Activated T-cell treated with anti-CD3 and anti-CD28 coated beads, Interleukin-2, amount 50 U/mL, for 72 hours (primary cell): ENCODE measurements at regions not wholly inside any gene's neighbourhood (a gene's known extent, or its start where the extent isn't known, plus 50 kb on each side); places are given as distances from the start of the nearest gene placed in this dataset.
"Not testable (repeated sequence)": the region's sequence is repeated elsewhere in the genome, so short reads cannot be mapped to it uniquely, and the experiment has no call there.

Experiments
- ATAC-seq, 2 donors: fragments of 150-1000 bp; cut with Tn5 transposase; replicated peaks in 1 of 2; 2 replicates each; pipeline ENCODE4 v1.10.0; 2021; ENCODE audit warnings: moderate library complexity in 2 of 2, mild to moderate bottlenecking in 1 of 2
- DNase-seq, 2 donors: peaks; one replicate each; pipeline ENCODE4 v3.0.0; 2021 to 2022; ENCODE audit warnings: mixed read lengths in 1 of 2
- H3K27ac Mint-ChIP-seq: one replicate; pipeline ENCODE4 v1.8.0; 2022; ENCODE audit warnings: mild to moderate bottlenecking, moderate library complexity, mixed read lengths
- H3K27me3 Mint-ChIP-seq: one replicate; pipeline ENCODE4 v1.8.0; 2022; ENCODE audit warnings: low read depth, mixed read lengths
- H3K36me3 Mint-ChIP-seq, 2 donors: one replicate each; pipeline ENCODE4 v1.8.0; 2022; ENCODE audit warnings: mixed read lengths in 2 of 2, mild to moderate bottlenecking in 1 of 2; ENCODE audit not compliant: insufficient read depth in 2 of 2
- H3K4me1 Mint-ChIP-seq: one replicate; pipeline ENCODE4 v1.8.0; 2022; ENCODE audit warnings: low read depth, mixed read lengths
- H3K4me3 Mint-ChIP-seq, 2 donors: one replicate each; pipeline ENCODE4 v1.8.0; 2022; ENCODE audit warnings: mild to moderate bottlenecking in 2 of 2, mixed read lengths in 2 of 2, moderate library complexity in 2 of 2
- H3K9me3 Mint-ChIP-seq, 2 donors: one replicate each; pipeline ENCODE4 v1.8.0; 2022; ENCODE audit warnings: mixed read lengths in 2 of 2

DNA sequence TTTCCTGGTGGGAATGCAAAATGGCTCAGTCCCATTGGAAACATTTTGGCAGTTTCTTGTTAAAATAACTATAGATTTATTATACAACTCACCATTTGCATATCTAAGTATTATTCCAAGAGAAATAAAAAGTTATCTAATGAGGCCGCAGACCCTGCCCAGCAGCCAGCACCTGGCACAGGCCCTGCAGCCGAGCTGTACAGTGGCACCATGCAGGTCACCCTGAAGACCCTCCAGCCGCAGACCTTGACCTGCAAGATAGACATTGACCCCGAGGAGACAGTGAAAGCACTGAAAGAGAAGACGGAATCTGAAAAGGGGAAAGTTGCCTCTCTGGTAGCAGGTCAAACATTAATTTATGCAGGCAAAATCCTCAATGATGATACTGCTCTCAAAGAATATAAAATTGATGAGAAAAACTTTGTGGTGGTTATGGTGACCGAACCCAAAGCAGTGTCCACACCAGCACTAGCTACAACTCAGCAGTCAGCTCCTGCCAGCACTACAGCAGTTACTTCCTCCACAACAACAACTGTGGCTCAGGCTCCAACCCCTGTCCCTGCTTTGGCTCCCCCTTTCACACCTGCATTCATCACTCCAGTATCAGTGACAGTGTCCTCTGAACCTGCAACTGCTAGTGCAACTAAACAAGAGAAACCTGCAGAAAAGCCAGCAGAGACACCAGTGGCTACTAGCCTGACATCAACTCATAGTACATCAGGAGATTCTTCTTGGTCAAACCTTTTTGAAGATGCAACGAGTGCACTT lies 113.5 kb upstream of the SATB1 start:
- Mint-ChIP-seq H3K9me3 (peaks cover 3% of the 10 kb centered on the region in 2 donors), H3K4me1 (no peaks in the 10 kb centered on the region), H3K27ac (no peak overlapping the region), H3K36me3 (peaks cover 2 to 3% of the 10 kb centered on the region in 2 donors), H3K4me3 (no peak overlapping the region), H3K27me3 (no peaks in the 10 kb centered on the region)
- no peak for ATAC-seq
- no peak for DNase-seq

DNA sequence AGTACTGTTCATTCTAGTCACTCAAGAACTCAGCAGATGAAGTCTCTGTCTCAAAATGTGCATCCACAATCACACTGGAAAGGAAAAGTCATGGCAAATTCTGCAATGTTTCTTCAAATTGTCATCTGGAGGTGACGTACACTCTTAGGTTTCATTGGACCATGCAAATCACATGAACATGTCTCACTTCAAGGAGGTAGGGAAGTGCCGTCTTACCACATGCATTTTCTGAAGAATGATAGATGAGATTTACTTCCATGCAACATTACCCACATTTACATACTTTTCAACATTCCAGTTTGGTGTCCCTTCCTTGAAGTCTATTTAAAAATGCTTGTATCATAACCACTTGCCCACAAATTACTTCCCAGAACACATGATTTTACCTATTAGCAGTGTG lies 107.9 kb upstream of the SATB1 start:
- Mint-ChIP-seq H3K27ac (no peak overlapping the region), H3K36me3 (peaks cover 4 to 6% of the 10 kb centered on the region in 2 donors), H3K4me3 (no peak overlapping the region), H3K9me3 (peaks cover 0 to 3% of the 10 kb centered on the region in 2 donors), H3K27me3 (no peaks in the 10 kb centered on the region), H3K4me1 (peaks cover 32% of the 10 kb centered on the region)
- no peak for DNase-seq
- no peak for ATAC-seq

DNA sequence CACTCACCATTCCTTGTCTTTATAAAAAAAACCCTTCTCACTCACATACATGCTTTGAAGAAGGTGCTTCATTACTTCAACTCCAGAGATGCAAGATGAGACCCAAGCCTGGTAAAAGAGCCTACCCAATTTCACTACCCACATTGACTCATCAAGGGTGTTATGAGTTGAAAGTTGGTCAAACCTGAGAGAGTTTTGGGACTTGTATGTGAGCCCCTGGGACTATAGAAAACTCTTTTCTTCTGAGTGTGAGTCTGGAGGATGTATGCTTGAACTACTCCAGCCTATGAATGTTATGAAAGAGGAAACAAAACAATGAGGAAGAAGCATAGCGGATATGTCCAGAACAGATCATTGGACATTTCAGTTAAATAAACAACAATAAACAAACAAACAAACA lies 106.5 kb upstream of the SATB1 start:
- Mint-ChIP-seq H3K4me3 (peak overlapping the region in 1 of 2 donors; percentile 10), H3K27ac (no peak overlapping the region), H3K4me1 (peaks cover 36% of the 10 kb centered on the region), H3K27me3 (no peaks in the 10 kb centered on the region), H3K36me3 (peaks cover 6 to 11% of the 10 kb centered on the region in 2 donors), H3K9me3 (peaks cover 0 to 5% of the 10 kb centered on the region in 2 donors)
- DNase-seq (peak; percentile 24 to 40), ATAC-seq (peak; percentile 100)

DNA sequence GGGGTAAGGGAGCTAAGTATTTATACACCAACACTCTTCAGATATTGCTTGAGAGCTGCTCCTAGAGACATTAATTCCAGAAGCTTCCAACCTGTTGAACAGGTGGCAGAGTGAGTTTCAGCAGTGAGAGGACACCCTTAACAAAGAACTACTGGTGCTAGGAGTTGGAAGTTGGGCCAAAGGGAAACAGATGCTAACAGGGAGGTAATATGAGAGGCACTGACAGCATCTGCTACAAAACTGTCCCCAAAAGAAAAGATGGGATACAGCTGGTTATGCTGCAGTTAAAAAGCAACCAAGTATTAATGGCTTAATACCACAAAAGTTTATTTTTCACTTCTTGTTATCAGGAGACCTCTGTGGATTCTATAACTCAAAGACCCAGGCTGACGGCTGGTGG lies 104.5 kb upstream of the SATB1 start:
- Mint-ChIP-seq H3K9me3 (peaks cover 4 to 13% of the 10 kb centered on the region in 2 donors), H3K36me3 (peaks cover 14 to 32% of the 10 kb centered on the region in 2 donors), H3K27me3 (no peaks in the 10 kb centered on the region), H3K27ac (no peak overlapping the region), H3K4me1 (peaks cover 36% of the 10 kb centered on the region), H3K4me3 (no peak overlapping the region)
- no peak for ATAC-seq
- DNase-seq: no peak

DNA sequence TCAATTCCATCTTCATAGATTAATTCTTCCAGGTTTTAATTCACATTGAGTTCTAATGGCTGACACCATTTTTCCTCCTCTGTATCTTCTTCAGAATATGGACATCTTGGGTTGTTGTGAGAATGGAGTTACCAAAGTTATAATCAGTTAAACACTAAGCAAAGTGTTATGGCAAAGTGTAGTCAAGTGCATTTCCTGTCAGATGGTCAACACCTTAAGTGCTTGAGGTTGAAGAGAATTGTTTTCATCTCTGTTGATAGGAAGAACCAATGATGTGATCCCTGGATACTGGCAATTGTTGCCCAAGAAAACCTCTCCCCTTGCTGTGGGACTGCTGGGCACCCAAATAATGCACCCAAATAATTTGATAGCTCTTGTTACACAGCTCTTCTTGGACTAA lies 102.6 kb upstream of the SATB1 start:
- peaks cover 18 to 44% of the 10 kb centered on the region in 2 donors for H3K36me3 Mint-ChIP-seq
- ATAC-seq: no peak
- peaks cover 29% of the 10 kb centered on the region for H3K4me1 Mint-ChIP-seq
- H3K27me3 Mint-ChIP-seq: no peaks in the 10 kb centered on the region
- DNase-seq: no peak
- peaks cover 7 to 13% of the 10 kb centered on the region in 2 donors for H3K9me3 Mint-ChIP-seq
- no peak overlapping the region for H3K27ac Mint-ChIP-seq
- H3K4me3 Mint-ChIP-seq: no peak overlapping the region

DNA sequence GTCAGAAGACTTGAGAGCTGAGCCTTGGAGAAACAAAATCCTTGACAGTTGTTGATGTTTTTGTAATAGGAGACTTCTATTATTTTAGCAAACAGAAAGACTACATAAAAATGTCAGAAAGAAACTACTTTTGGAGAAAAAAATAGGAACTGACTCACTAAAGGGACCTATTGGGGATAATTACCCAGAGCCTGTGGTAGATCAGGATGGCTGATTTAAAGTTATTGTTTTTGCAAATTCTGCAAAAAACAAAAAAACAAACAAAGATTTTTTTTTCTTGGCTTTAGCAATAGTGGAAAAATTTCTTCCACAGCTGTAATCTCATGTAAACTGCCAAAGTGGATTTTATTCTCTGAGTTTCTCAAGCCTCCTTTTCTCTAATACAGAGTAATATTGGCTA lies 101.5 kb upstream of the SATB1 start:
- peaks cover 23% of the 10 kb centered on the region for H3K4me1 Mint-ChIP-seq
- peaks cover 16 to 42% of the 10 kb centered on the region in 2 donors for H3K36me3 Mint-ChIP-seq
- ATAC-seq (no peak), DNase-seq (no peak)
- H3K27ac Mint-ChIP-seq: no peak overlapping the region
- H3K4me3 Mint-ChIP-seq: no peak overlapping the region
- peaks cover 7 to 12% of the 10 kb centered on the region in 2 donors for H3K9me3 Mint-ChIP-seq
- H3K27me3 Mint-ChIP-seq: no peaks in the 10 kb centered on the region

DNA sequence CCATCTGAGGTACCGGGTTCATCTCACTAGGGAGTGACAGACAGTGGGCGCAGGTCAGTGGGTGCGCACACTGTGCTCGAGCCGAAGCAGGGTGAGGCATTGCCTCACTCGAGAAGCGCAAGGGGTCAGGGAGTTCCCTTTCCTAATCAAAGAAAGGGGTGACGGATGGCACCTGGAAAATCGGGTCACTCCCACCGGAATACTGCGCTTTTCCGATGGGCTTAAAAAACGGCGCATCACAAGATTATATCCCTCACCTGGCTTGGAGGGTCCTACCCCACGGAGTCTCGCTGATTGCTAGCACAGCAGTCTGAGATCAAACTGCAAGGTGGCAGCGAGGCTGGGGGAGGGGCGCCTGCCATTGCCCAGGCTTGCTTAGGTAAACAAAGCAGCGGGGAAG lies 91.0 kb upstream of the SATB1 start:
- not testable (repeated sequence) for H3K9me3 Mint-ChIP-seq, ATAC-seq, H3K27ac Mint-ChIP-seq

DNA sequence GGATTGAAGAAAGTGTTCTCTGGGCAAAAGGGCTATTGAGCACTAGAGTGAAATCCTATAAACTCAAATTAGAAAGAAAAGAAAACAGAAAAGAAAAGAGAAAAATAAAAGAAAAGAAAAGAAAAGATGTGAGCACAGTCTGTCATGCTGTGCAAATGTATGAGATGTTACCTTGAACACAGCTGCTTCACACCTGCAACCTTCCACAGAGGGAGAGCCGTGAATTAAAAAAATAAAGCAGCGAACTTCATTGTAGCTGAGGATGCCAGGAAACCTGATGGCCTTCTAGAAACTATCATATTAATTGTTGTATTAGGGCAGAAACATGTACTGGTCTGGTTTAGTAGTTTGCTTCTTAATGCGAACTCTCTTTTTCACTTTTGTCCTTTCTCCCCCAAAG lies 88.0 kb upstream of the SATB1 start:
- no peaks in the 10 kb centered on the region for H3K27me3 Mint-ChIP-seq
- H3K9me3 Mint-ChIP-seq: peaks cover 7 to 9% of the 10 kb centered on the region in 2 donors
- DNase-seq (no peak), ATAC-seq (no peak)
- H3K4me1 Mint-ChIP-seq: peaks cover 22% of the 10 kb centered on the region
- peaks cover 2 to 9% of the 10 kb centered on the region in 2 donors for H3K36me3 Mint-ChIP-seq
- no peak overlapping the region for H3K4me3 Mint-ChIP-seq
- peak overlapping the region; percentile 79 for H3K27ac Mint-ChIP-seq

More for the DNA sequence above, 91.0 kb upstream of the SATB1 start:
- not testable (repeated sequence) for H3K27me3 Mint-ChIP-seq, DNase-seq, H3K4me3 Mint-ChIP-seq
- Mint-ChIP-seq H3K4me1 (peaks cover 13% of the 10 kb centered on the region), H3K36me3 (peaks cover 2 to 11% of the 10 kb centered on the region in 2 donors)

DNA sequence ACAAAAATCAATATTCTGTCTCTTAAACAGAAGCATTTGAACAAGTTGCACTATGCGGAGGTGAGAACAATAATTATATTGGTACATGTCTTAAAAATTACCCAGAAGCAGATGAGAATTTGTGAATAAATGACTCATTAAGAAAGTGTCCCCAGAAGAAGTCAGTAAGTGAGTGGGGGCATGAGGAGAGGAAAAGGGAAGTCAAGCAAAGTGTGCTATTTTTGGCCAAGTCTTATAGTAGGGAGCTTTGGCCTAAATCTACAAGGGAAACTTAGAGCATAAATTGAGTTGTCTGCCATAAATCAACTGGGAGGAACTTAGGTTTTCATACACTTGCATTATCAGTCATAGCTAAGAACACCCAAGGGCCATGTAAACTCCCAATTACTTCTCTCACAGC lies 86.9 kb upstream of the SATB1 start:
- no peak overlapping the region for H3K4me3 Mint-ChIP-seq
- no peak overlapping the region for H3K27ac Mint-ChIP-seq
- peaks cover 22% of the 10 kb centered on the region for H3K4me1 Mint-ChIP-seq
- peaks cover 7 to 9% of the 10 kb centered on the region in 2 donors for H3K9me3 Mint-ChIP-seq
- H3K36me3 Mint-ChIP-seq: peaks cover 2 to 9% of the 10 kb centered on the region in 2 donors
- no peak for ATAC-seq
- no peak for DNase-seq
- no peaks in the 10 kb centered on the region for H3K27me3 Mint-ChIP-seq

DNA sequence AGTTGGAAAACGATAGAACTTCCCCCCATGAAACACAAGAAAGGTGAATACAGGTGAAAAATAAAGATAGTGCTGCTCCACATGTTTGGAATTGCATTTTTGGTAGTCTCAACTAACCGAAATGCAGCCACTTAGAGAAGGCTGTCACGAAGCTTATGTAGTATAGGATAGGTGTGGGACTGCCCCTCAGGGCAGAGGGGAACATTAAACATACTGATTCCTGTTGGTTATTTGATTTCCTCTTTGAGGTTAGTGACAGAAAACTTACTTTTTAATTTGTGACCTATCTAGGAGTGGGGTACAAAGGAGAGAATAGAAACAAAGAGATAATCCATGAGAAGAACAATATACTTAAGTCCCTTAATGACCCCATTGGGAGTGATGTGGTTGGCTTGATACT lies 85.8 kb upstream of the SATB1 start:
- no peak overlapping the region for H3K27ac Mint-ChIP-seq
- H3K27me3 Mint-ChIP-seq: no peaks in the 10 kb centered on the region
- ATAC-seq: no peak
- H3K36me3 Mint-ChIP-seq: peaks cover 0 to 8% of the 10 kb centered on the region in 2 donors
- H3K4me1 Mint-ChIP-seq: peaks cover 22% of the 10 kb centered on the region
- H3K4me3 Mint-ChIP-seq: no peak overlapping the region
- no peak for DNase-seq
- H3K9me3 Mint-ChIP-seq: peaks cover 7 to 9% of the 10 kb centered on the region in 2 donors

DNA sequence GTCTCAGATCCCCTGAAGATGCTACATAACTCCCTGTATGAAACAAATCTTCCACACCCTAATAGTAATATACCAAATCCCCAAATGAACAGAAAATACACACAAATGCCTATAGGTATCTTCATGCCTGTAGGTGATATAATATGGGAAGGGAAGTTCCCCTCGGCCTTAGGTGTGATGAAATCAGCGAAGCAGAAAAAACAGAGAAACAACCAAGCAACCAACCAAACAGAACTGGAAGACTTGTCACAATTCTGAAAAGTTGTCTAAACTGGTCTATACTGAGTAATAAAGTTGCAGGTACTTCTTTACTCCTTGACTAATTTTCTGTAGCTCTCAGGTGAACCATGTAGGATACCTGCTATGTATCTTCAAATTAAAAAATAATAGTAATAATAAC lies 82.2 kb upstream of the SATB1 start:
- Mint-ChIP-seq H3K36me3 (peaks cover 0 to 2% of the 10 kb centered on the region in 2 donors), H3K27ac (no peak overlapping the region), H3K27me3 (no peaks in the 10 kb centered on the region), H3K4me1 (peaks cover 22% of the 10 kb centered on the region), H3K4me3 (no peak overlapping the region), H3K9me3 (peaks cover 7 to 8% of the 10 kb centered on the region in 2 donors)
- DNase-seq: no peak
- ATAC-seq: no peak

DNA sequence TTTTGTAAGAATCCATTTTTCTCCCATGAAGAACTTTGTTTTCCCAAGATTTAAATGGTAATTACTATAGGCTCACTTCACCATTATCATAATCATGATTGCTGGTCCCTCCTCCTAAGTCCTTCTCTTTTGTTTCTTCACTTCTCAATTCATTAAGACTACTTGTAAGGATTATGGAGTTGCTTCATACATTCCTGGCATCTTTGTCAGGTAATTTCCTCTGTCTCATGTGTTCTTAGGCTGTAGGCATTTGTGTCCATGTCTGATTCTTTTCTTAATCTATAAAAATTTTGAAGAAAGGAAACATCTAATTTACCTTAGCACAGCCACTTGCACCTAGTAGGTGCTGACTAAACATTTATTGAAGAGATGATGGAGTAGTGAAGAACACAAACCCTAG lies 79.9 kb upstream of the SATB1 start:
- no peak overlapping the region for H3K27ac Mint-ChIP-seq
- DNase-seq: no peak
- ATAC-seq: no peak
- H3K4me3 Mint-ChIP-seq: no peak overlapping the region
- H3K9me3 Mint-ChIP-seq: peaks cover 7 to 10% of the 10 kb centered on the region in 2 donors
- H3K4me1 Mint-ChIP-seq: peaks cover 23% of the 10 kb centered on the region
- no peaks in the 10 kb centered on the region for H3K27me3 Mint-ChIP-seq
- H3K36me3 Mint-ChIP-seq: peaks cover 3 to 5% of the 10 kb centered on the region in 2 donors

DNA sequence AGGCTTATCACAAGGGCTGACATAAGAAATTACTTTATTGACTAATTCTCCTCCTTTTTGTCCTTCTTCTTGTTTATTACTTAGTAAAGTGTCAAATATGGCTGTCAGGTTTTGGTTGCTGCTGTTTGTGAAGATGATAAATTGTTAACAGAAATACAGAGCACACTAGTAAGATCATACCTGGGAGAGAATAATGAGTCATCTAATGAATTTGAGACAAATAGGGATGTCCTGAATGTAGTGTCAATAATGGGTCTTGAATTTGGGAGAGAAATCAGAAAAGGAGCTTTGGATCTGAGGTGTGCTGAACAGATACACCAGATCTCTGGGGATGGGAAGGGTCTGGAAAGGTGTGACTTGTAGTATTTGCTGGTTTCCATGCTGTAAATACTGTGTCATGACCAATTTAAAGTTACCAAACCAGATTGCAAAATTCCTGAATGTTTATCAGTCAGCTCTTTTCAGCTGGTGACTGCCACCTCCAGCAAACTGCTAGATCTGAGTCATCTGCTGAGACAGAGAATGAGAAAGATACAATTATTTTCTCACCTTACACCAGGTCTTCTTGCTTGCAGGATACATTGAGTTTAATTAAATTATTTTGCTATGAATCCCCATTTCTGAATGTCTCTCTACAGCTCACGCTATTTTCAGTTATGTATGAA lies 76.7 kb upstream of the SATB1 start:
- peak; percentile 8 to 14 for DNase-seq
- Mint-ChIP-seq H3K27ac (peak overlapping the region; percentile 3), H3K4me1 (peaks cover 48% of the 10 kb centered on the region), H3K4me3 (peak overlapping the region in 1 of 2 donors; percentile 1), H3K27me3 (no peaks in the 10 kb centered on the region), H3K9me3 (peaks cover 0 to 4% of the 10 kb centered on the region in 2 donors), H3K36me3 (peaks cover 3 to 15% of the 10 kb centered on the region in 2 donors)
- ATAC-seq: peak; percentile 59 to 82
